SH-SY5Y (cell line): ENCODE measurements at regions not wholly inside any gene's neighbourhood (a gene's known extent, or its start where the extent isn't known, plus 50 kb on each side); places are given as distances from the start of the nearest gene placed in this dataset.

ENCODE experiments used
- GATA2 ChIP-seq: IDR thresholded peaks from 2 replicates; pipeline ENCODE4 v1.6.1; 2011; ENCODE audit warnings: mild to moderate bottlenecking, low read depth, low read length
- GATA3 ChIP-seq: IDR thresholded peaks from 2 replicates; pipeline ENCODE4 v1.6.1; 2011; ENCODE audit warnings: low read depth, mild to moderate bottlenecking, low read length, moderate library complexity

DNA sequence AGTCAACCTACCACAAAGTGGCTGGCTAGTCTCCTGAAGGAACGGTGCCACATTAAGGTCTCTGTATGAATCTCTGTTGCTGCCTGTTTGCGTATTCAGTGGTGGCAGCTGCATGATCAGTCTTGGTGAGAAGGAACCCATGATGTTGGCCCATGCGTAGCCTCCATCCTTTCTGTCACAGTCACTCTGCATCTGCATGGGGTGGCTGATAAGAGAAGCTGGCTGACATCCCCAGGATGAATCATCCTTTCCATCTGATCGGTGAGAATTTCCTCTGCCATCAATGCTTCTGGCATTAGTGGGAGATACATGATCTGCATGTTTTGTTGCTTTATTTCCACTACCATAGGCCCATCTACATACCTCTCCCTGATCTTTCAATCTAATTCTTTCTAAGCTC is 199.0 kb upstream of the NECTIN1 start:
- no peak for TF ChIP-seq GATA2
- no peak for TF ChIP-seq GATA3
